HepG2 (cell line): ENCODE measurements at regions not wholly inside any gene's neighbourhood (a gene's known extent, or its start where the extent isn't known, plus 50 kb on each side); places are given as distances from the start of the nearest gene placed in this dataset.

ENCODE experiments used
- DPF2 ChIP-seq: sonication (generic); formaldehyde crosslinking; IDR thresholded peaks from 2 replicates; pipeline ENCODE4 v1.4.0; 2020; ENCODE audit warnings: mild to moderate bottlenecking, low read depth, missing genetic modification reagents, borderline replicate concordance
- DR1 ChIP-seq: sonication (generic); formaldehyde crosslinking; IDR thresholded peaks from 2 replicates; pipeline ENCODE4 v1.8.0; 2021; ENCODE audit warnings: mild to moderate bottlenecking, missing genetic modification reagents, inconsistent platforms
- EP300 ChIP-seq, 3 experiments: sonication (generic) in 1 of 3; formaldehyde crosslinking in 1 of 3; IDR thresholded peaks; 2 replicates each; pipeline versions ENCODE4 v1.5.1 to v1.6.1; 2011 to 2020; ENCODE audit warnings: low read depth in 2 of 3, low read length in 2 of 3, borderline replicate concordance in 1 of 3, improper control_type of control experiment in 1 of 3, mild to moderate bottlenecking in 1 of 3, missing genetic modification reagents in 1 of 3, moderate library complexity in 1 of 3
- MEIS2 ChIP-seq: sonication (generic); formaldehyde crosslinking; IDR thresholded peaks from 2 replicates; pipeline ENCODE4 v1.9.0; 2021; ENCODE audit warnings: mild to moderate bottlenecking, missing genetic modification reagents
- MYNN ChIP-seq: sonication (generic); formaldehyde crosslinking; IDR thresholded peaks from 2 replicates; pipeline ENCODE4 v1.4.0; 2020; ENCODE audit warnings: mild to moderate bottlenecking, low read depth, missing genetic modification reagents
- RAD21 ChIP-seq: fragments of 450-650 bp; formaldehyde crosslinking; IDR thresholded peaks from 2 replicates; pipeline ENCODE4 v1.5.0; 2020; ENCODE audit warnings: mild to moderate bottlenecking
- TARDBP ChIP-seq: sonication (generic); formaldehyde crosslinking; IDR thresholded peaks from 2 replicates; pipeline ENCODE4 v1.8.0; 2022; ENCODE audit warnings: mild to moderate bottlenecking, missing genetic modification reagents
- TCF12 ChIP-seq, 2 experiments: fragments of 450-650 bp in 1 of 2; sonication (generic) in 1 of 2; formaldehyde crosslinking in 1 of 2; IDR thresholded peaks; 2 replicates each; pipeline versions ENCODE4 v1.6.1 to v1.8.0; 2017 to 2022; ENCODE audit warnings: antibody characterized with exemption in 1 of 2, mild to moderate bottlenecking in 1 of 2, missing genetic modification reagents in 1 of 2, moderate library complexity in 1 of 2
- YEATS4 ChIP-seq: sonication (generic); formaldehyde crosslinking; IDR thresholded peaks from 2 replicates; pipeline ENCODE4 v1.4.0; 2020; ENCODE audit warnings: missing genetic modification reagents, borderline replicate concordance
- TF ChIP-seq, protein P1 (sequence below): sonication (generic); formaldehyde crosslinking; IDR thresholded peaks from 2 replicates; pipeline ENCODE4 v1.5.0; 2020; ENCODE audit warnings: mild to moderate bottlenecking, missing genetic modification reagents, moderate library complexity
- TF ChIP-seq, protein P2 (sequence below): IDR thresholded peaks from 2 replicates; pipeline ENCODE4 v1.6.1; 2012; ENCODE audit warnings: inconsistent platforms
- TF ChIP-seq, protein P3 (sequence below): sonication (generic); formaldehyde crosslinking; IDR thresholded peaks from 2 replicates; pipeline ENCODE4 v1.5.0; 2020; ENCODE audit warnings: mild to moderate bottlenecking, missing genetic modification reagents, borderline replicate concordance
- TF ChIP-seq, protein P4 (sequence below): IDR thresholded peaks from 2 replicates; pipeline ENCODE4 v1.6.1; 2016; ENCODE audit warnings: missing compliant biosample characterization, missing genetic modification reagents, borderline replicate concordance

DNA sequence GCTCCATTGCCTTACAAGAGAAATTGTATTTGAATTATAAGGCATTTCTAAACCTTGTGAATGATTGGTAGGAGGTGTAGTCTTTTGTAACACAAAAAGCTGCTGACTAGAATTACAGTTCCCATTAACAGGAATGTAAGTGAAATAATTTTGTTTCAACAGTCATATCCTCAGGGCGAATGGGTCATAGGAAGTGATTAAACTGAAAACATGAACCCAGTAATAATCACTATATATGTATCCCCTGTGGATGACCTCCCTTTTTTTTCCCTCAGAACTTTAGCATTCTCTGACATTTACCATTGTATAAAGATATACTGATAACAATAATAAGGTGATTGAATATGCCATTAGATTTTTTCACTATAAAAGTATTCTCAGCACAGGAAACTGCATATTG is 312.3 kb downstream of the ATP23 start:
- TF ChIP-seq, protein P1, sequence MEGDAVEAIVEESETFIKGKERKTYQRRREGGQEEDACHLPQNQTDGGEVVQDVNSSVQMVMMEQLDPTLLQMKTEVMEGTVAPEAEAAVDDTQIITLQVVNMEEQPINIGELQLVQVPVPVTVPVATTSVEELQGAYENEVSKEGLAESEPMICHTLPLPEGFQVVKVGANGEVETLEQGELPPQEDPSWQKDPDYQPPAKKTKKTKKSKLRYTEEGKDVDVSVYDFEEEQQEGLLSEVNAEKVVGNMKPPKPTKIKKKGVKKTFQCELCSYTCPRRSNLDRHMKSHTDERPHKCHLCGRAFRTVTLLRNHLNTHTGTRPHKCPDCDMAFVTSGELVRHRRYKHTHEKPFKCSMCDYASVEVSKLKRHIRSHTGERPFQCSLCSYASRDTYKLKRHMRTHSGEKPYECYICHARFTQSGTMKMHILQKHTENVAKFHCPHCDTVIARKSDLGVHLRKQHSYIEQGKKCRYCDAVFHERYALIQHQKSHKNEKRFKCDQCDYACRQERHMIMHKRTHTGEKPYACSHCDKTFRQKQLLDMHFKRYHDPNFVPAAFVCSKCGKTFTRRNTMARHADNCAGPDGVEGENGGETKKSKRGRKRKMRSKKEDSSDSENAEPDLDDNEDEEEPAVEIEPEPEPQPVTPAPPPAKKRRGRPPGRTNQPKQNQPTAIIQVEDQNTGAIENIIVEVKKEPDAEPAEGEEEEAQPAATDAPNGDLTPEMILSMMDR (CRISPR knock-in tag), result no peak
- TF ChIP-seq MEIS2 (CRISPR knock-in tag) (no peak), YEATS4 (CRISPR knock-in tag) (no peak), EP300 (IDR thresholded peaks at IDR 0.05; ENCODE audit: low read depth in 2 of 2, low read length in 2 of 2) (no peak), EP300 (CRISPR knock-in tag; IDR thresholded peaks at IDR 0.05; ENCODE audit: borderline replicate concordance) (no peak), DPF2 (CRISPR knock-in tag) (no peak), MYNN (CRISPR knock-in tag) (no peak), RAD21 (no peak), TARDBP (no peak), DR1 (CRISPR knock-in tag) (no peak), TCF12 (IDR thresholded peaks at IDR 0.05) (no peak), TCF12 (CRISPR knock-in tag; IDR thresholded peaks at IDR 0.05) (no peak)
- TF ChIP-seq, protein P2, sequence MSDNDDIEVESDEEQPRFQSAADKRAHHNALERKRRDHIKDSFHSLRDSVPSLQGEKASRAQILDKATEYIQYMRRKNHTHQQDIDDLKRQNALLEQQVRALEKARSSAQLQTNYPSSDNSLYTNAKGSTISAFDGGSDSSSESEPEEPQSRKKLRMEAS, result no peak
- TF ChIP-seq, protein P3, sequence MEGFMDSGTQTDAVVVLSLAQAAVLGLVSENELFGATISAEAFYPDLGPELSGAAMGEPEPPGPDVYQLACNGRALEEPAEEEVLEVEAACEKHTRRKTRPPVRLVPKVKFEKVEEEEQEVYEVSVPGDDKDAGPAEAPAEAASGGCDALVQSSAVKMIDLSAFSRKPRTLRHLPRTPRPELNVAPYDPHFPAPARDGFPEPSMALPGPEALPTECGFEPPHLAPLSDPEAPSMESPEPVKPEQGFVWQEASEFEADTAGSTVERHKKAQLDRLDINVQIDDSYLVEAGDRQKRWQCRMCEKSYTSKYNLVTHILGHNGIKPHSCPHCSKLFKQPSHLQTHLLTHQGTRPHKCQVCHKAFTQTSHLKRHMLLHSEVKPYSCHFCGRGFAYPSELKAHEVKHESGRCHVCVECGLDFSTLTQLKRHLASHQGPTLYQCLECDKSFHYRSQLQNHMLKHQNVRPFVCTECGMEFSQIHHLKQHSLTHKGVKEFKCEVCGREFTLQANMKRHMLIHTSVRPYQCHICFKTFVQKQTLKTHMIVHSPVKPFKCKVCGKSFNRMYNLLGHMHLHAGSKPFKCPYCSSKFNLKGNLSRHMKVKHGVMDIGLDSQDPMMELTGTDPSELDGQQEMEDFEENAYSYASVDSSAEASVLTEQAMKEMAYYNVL (CRISPR knock-in tag), result no peak
- TF ChIP-seq, protein P4, sequence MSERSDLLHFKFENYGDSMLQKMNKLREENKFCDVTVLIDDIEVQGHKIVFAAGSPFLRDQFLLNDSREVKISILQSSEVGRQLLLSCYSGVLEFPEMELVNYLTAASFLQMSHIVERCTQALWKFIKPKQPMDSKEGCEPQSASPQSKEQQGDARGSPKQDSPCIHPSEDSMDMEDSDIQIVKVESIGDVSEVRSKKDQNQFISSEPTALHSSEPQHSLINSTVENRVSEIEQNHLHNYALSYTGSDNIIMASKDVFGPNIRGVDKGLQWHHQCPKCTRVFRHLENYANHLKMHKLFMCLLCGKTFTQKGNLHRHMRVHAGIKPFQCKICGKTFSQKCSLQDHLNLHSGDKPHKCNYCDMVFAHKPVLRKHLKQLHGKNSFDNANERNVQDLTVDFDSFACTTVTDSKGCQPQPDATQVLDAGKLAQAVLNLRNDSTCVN (CRISPR knock-in tag), result no peak
